BLaER1 treated with 17β-estradiol and CSF1 and Interleukin-3, amounts not matched to agents 10 nM and 100 nM (cell line): ENCODE measurements at regions not wholly inside any gene's neighbourhood (a gene's known extent, or its start where the extent isn't known, plus 50 kb on each side); places are given as distances from the start of the nearest gene placed in this dataset.
A peak's percentile ranks its signal among the peaks of the same experiment; 100 is the strongest.

Experiments used
- H3K27ac ChIP-seq, 11 experiments: shearing (Covaris generic); formaldehyde crosslinking; 2 replicates each; pipeline ENCODE4 v1.8.1; 2022
- H3K27me3 ChIP-seq, 11 experiments: shearing (Covaris generic); formaldehyde crosslinking; 2 replicates each; pipeline ENCODE4 v1.8.1; 2022
- H3K36me3 ChIP-seq, 11 experiments: shearing (Covaris generic); formaldehyde crosslinking; 2 replicates each; pipeline ENCODE4 v1.8.1; 2022
- H3K4me1 ChIP-seq, 10 experiments: shearing (Covaris generic); formaldehyde crosslinking; 2 replicates each; pipeline ENCODE4 v1.8.1; 2022
- H3K4me2 ChIP-seq, 11 experiments: shearing (Covaris generic); formaldehyde crosslinking; 2 replicates each; pipeline ENCODE4 v1.8.1; 2022
- H3K4me3 ChIP-seq, 10 experiments: shearing (Covaris generic); formaldehyde crosslinking; 2 replicates each; pipeline ENCODE4 v1.8.1; 2022
- H3K9ac ChIP-seq, 11 experiments: shearing (Covaris generic); formaldehyde crosslinking; 2 replicates each; pipeline ENCODE4 v1.8.1; 2022
- H3K9me3 ChIP-seq, 11 experiments: shearing (Covaris generic); formaldehyde crosslinking; replicated peaks in 1 of 11; 2 replicates each; pipeline ENCODE4 v1.8.1; 2022
- H4K20me1 ChIP-seq, 11 experiments: shearing (Covaris generic); formaldehyde crosslinking; 2 replicates each; pipeline ENCODE4 v1.8.1; 2022
- Cebpa-rat ChIP-seq, 11 experiments: shearing (Covaris generic); IDR thresholded peaks; 2 replicates each; pipeline ENCODE4 v1.8.1; 2022

DNA sequence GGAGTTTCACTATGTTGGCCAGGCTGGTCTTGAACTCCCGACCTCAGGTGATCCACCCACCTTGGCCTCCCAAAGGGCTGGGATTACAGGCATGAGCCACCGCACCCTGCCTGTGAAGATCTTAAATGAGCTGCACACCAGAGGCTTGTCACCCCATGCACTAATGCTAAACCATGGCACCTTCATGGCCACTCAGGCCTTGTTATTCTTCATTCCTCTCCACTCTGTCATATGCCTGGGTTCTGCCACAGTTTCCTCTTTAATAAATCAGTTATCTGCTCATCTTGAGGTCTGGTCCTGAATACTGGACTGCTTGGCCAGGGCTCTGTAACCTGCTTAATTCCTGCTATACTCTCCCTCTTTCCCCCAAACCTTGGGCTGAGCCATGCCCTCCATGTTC is 104.3 kb upstream of the FOXN2 start:
- Histone ChIP-seq H3K4me1 (peaks cover 0 to 66% (median 6%) of the 10 kb centered on the region in 10 experiments; a peak in 14 of 20 replicates), H3K4me3 (no peak overlapping the region), H3K36me3 (no peaks in the 10 kb centered on the region), H3K4me2 (no peak overlapping the region; a peak in 2 of 22 replicates), H3K9me3 (peaks cover 0 to 10% (median 0%) of the 10 kb centered on the region in 11 experiments; a peak in 1 of 22 replicates), H3K9ac (no peak overlapping the region), H4K20me1 (no peaks in the 10 kb centered on the region), H3K27me3 (no peaks in the 10 kb centered on the region), H3K27ac (no peak overlapping the region)
- no peak for TF ChIP-seq Cebpa-rat (IDR thresholded peaks at IDR 0.05)

DNA sequence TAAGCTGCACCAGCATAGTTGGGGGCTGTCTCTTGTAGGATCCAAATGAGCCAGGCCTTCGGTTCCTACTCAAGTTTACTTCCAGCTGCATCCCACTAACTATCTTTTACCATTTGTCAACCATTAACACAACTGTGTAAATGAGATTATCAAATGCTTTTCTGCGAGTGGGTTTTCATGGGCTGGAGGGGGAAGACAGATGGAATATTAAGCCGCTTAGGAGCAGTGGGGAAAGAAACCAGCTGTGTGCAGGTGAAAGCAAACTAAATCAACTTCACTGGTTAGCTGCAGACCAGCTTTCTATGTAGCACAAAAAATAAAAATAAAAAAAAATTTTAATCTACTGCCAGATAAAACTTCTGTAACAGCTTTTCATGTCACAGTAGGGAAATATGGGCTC is 100.8 kb upstream of the FOXN2 start:
- peaks cover 0 to 31% (median 0%) of the 10 kb centered on the region in 10 experiments; a peak in 7 of 20 replicates for H3K4me1 ChIP-seq
- H4K20me1 ChIP-seq = no peaks in the 10 kb centered on the region
- no peak for TF ChIP-seq Cebpa-rat (IDR thresholded peaks at IDR 0.05)

DNA sequence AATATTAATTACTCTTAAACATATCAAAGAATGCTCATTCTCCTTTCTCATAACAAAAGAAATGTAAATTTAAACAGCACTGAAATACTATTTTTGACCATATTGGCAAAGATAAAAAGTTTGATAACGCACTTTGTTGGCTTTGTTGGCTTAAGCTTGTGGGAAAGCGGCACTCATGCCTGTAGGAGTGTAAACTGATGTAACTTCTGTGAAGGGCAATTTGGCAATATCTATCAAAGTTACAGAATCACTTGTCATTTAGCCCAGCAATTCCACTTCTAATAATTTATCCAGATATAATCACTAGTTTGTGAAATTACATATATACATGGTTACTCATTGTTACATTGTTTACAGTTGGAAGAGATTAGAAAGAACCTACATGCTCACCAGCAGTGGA is 96.3 kb upstream of the FOXN2 start:
- Histone ChIP-seq H3K27me3 (no peaks in the 10 kb centered on the region), H4K20me1 (no peaks in the 10 kb centered on the region), H3K27ac (no peak overlapping the region), H3K9me3 (peaks cover 0 to 10% (median 0%) of the 10 kb centered on the region in 11 experiments; a peak in 1 of 22 replicates), H3K4me1 (peaks cover 0 to 36% (median 0%) of the 10 kb centered on the region in 10 experiments; a peak in 5 of 20 replicates), H3K9ac (no peak overlapping the region), H3K4me3 (no peak overlapping the region), H3K36me3 (no peaks in the 10 kb centered on the region), H3K4me2 (no peak overlapping the region)
- TF ChIP-seq Cebpa-rat (IDR thresholded peaks at IDR 0.05) = no peak

More for the DNA sequence above, 100.8 kb upstream of the FOXN2 start:
- no peak overlapping the region for H3K27ac ChIP-seq
- H3K27me3 ChIP-seq = no peaks in the 10 kb centered on the region
- no peak overlapping the region for H3K4me3 ChIP-seq
- H3K4me2 ChIP-seq = no peak overlapping the region; a peak in 1 of 22 replicates
- H3K9ac ChIP-seq = no peak overlapping the region
- no peaks in the 10 kb centered on the region for H3K36me3 ChIP-seq
- peaks cover 0 to 10% (median 0%) of the 10 kb centered on the region in 11 experiments; a peak in 1 of 22 replicates for H3K9me3 ChIP-seq

DNA sequence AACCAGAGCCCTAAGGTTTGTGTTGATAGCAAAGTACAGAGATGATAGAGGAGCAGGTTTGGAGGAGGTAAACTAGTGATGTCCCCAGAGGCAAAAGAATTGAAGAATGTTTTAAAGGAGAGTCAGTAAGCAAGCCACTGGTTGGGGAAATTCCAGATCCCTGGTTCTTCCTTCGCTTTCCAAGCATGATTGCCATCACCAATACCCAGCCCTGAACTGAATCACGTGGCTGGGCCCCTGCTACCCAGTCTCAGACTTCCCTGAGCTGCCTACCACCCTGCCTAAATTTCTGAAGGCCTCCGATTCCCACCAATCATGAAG is 95.3 kb upstream of the FOXN2 start:
- Histone ChIP-seq H3K9me3 (peaks cover 0 to 2% (median 0%) of the 10 kb centered on the region in 11 experiments; a peak in 1 of 22 replicates), H3K9ac (no peak overlapping the region), H3K4me2 (peak overlapping the region in 1 of 11 experiments; percentile 36; a peak in 1 of 22 replicates), H3K27me3 (no peaks in the 10 kb centered on the region), H3K4me1 (peaks cover 0 to 29% (median 0%) of the 10 kb centered on the region in 10 experiments; a peak in 5 of 20 replicates), H3K27ac (no peak overlapping the region), H3K36me3 (no peaks in the 10 kb centered on the region), H4K20me1 (no peaks in the 10 kb centered on the region), H3K4me3 (no peak overlapping the region)
- TF ChIP-seq Cebpa-rat (IDR thresholded peaks at IDR 0.05) = no peak

DNA sequence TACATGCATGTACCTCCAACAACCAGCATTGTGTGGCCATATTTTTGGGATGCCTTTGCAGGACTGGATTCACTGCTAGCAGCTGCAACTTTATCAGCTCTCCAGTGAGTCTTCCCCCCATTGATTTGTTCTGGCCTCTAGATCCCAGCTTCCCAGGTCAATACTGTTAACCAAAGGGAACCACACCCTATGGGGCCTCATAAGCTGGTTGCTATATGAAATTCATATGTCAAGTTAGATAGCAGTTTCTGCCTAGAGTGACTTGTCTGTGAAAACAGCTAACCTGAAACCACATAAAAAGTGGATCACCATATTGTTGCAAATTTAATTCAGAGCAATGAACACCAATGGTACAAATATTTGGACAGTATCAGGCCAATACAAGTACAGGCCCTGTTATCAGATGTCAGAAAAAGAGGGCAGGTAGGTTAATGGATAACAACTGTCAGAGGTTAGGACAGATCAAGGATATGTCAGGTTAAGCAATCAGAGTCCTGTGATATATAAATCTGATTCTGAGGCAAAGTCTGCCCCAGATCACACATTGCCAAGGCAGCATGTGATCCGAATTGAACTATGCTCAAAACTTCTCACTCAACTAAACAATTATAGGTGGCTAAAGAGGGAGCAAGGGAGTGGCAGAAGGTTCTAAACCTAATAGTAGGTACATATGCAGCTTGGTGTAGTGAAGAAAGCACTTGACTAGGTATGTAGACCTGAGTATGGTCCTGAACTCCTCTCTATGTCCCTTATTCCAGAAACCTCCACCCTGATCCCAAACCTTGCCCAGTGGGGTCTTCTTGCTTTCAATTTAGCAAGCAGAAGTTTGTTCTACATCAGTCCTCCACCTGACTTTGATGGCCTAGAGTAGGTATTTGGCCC is 94.7 kb upstream of the FOXN2 start:
- Histone ChIP-seq H3K4me2 (peak overlapping the region in 3 of 11 experiments; percentile 11 to 83 (median 63); a peak in 4 of 22 replicates), H3K9ac (peak overlapping the region in 1 of 11 experiments; percentile 40; a peak in 1 of 22 replicates), H3K9me3 (no peaks in the 10 kb centered on the region), H4K20me1 (no peaks in the 10 kb centered on the region), H3K4me1 (peaks cover 0 to 24% (median 0%) of the 10 kb centered on the region in 10 experiments; a peak in 5 of 20 replicates), H3K27me3 (no peaks in the 10 kb centered on the region), H3K4me3 (no peak overlapping the region), H3K36me3 (no peaks in the 10 kb centered on the region), H3K27ac (peak overlapping the region in 2 of 11 experiments; percentile 57 to 63; a peak in 3 of 22 replicates)
- TF ChIP-seq Cebpa-rat (IDR thresholded peaks at IDR 0.05) = no peak

DNA sequence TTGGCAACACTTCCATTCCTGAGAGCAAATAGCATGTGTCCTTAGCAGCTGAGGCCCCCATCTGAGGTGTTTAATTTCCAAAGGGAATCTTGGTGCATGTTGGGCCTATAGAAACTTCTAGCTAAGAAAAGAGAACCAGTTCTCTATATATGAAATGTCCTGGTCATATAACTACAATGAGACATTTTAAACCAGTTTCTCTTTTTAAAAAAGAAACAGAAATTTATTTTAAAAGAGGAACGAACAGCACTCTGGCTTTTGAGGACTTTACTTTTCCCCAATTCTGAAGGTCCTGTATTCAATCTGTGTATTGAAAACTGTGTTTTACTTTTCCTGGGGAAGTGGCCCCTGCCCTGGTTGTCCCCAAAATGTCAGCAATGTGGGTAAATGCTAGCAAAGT is 94.0 kb upstream of the FOXN2 start:
- Histone ChIP-seq H3K36me3 (no peaks in the 10 kb centered on the region), H3K9ac (peak overlapping the region in 2 of 11 experiments; percentile 5 to 40; a peak in 2 of 22 replicates), H4K20me1 (no peaks in the 10 kb centered on the region), H3K27ac (peak overlapping the region in 3 of 11 experiments; percentile 30 to 63 (median 57); a peak in 4 of 22 replicates), H3K4me2 (peak overlapping the region in 4 of 11 experiments; percentile 11 to 83 (median 40); a peak in 6 of 22 replicates), H3K9me3 (no peaks in the 10 kb centered on the region), H3K4me3 (no peak overlapping the region), H3K27me3 (no peaks in the 10 kb centered on the region), H3K4me1 (peaks cover 0 to 21% (median 0%) of the 10 kb centered on the region in 10 experiments; a peak in 5 of 20 replicates)
- TF ChIP-seq Cebpa-rat (IDR thresholded peaks at IDR 0.05) = no peak

DNA sequence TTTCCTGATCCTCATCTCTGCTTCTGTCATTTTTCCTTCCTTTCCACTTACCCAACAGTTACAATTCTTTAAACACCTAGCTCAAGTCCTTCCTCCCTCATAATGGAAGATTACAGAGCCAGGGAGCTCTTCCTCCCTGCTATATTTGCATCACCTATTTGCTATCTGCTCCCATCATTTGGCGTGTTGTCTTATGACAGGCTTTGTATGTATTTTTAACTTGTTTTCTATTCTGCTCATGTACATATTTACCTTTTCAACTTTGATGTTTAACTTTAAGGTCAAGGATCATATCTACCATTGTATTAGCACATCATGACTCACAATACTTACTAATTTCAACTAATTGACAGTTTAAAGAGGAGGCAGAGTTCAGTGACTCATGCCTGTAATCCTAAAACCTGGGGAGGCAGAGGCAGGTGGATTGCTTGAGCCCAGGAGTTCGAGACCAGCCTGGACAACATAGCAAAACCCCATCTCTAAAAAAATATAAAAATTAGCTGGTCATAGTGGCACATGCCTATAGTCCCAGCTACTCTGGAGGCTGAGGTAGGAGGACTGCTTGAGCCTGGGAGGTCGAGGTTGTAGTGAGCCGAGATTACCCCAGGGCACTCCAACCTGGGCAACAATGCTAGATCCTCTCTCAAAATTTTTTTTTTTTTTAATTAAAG is 92.5 kb upstream of the FOXN2 start:
- Histone ChIP-seq H3K4me1 (peaks cover 3 to 34% (median 6%) of the 10 kb centered on the region in 10 experiments; a peak in 19 of 20 replicates), H3K4me3 (no peak overlapping the region), H3K9ac (no peak overlapping the region), H3K27me3 (no peaks in the 10 kb centered on the region), H3K36me3 (no peaks in the 10 kb centered on the region), H4K20me1 (no peaks in the 10 kb centered on the region), H3K27ac (no peak overlapping the region), H3K4me2 (no peak overlapping the region), H3K9me3 (no peaks in the 10 kb centered on the region)
- TF ChIP-seq Cebpa-rat (IDR thresholded peaks at IDR 0.05) = no peak

DNA sequence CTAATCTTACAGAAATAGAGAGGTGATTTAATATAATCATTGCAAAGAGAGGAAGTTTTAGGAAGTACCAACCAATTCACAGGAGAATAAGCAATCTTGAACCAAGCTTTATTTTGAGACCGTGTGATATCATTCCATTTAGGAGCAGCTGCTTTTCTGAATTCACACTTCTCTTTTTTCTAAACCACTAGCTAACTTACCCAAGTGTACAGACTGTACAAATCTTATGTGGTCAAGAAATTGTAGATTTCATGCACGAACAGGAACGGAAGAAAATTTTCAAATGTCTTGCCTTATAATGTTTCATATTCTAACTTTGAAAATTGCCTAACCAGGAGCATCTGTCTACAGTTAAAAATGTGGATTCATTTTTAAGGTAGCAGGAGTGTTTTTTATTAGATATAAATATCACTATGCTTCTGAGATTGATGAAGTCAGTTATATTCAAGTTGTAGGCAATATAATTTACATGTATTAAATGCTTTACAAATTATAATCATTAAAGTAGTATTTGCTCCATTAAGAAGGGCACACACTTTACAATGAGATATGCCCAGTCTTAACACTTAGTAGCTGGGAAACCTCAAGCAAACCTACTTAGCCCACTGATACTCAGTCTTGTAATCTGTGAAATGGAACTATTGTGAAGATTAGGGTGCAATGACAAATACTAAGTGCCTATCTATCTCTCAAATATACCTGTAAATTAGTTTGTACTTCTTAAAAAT is 86.7 kb upstream of the FOXN2 start:
- H3K9ac ChIP-seq = peak overlapping the region; percentile 58 to 73 (median 69); a peak in 20 of 22 replicates
- H3K4me2 ChIP-seq = peak overlapping the region; percentile 44 to 85 (median 66)
- peak in 4 of 11 experiments; percentile 38 to 86 (median 64); a peak in 7 of 22 replicates for TF ChIP-seq Cebpa-rat (IDR thresholded peaks at IDR 0.05)

More for the DNA sequence above, 86.7 kb upstream of the FOXN2 start:
- Histone ChIP-seq H3K4me3 (peak overlapping the region in 1 of 10 experiments; percentile 10; a peak in 2 of 20 replicates), H3K9me3 (peaks cover 0 to 5% (median 0%) of the 10 kb centered on the region in 11 experiments; a peak in 2 of 22 replicates), H3K36me3 (no peaks in the 10 kb centered on the region), H3K27me3 (no peaks in the 10 kb centered on the region), H3K4me1 (peaks cover 19 to 36% (median 26%) of the 10 kb centered on the region in 10 experiments), H4K20me1 (no peaks in the 10 kb centered on the region), H3K27ac (peak overlapping the region; percentile 61 to 89 (median 84); a peak in 21 of 22 replicates)
